Liver (tissue), 8 donors: ENCODE measurements at regions not wholly inside any gene's neighbourhood (a gene's known extent, or its start where the extent isn't known, plus 50 kb on each side); places are given as distances from the start of the nearest gene placed in this dataset.

Experiments used
- DNase-seq: peaks from one replicate; pipeline ENCODE4 v3.0.0-alpha.2; 2017; ENCODE audit warnings: low spot score
- H3K27ac ChIP-seq, 2 donors: one replicate each; pipeline ENCODE4 v1.7.0; 2013; ENCODE audit warnings: inconsistent platforms in 2 of 2, low read length in 2 of 2, control low read depth in 1 of 2, low read depth in 1 of 2, mild to moderate bottlenecking in 1 of 2
- H3K27me3 ChIP-seq, 4 donors: one replicate each; pipeline versions ENCODE4 v1.6.1 to v1.7.0; 2013; ENCODE audit warnings: low read length in 3 of 4, inconsistent platforms in 1 of 4, mild to moderate bottlenecking in 1 of 4, moderate library complexity in 1 of 4; ENCODE audit not compliant: control insufficient read depth in 4 of 4, insufficient read depth in 4 of 4
- H3K36me3 ChIP-seq, 4 donors: one replicate each; pipeline versions ENCODE4 v1.6.1 to v1.7.0; 2013; ENCODE audit warnings: low read length in 3 of 4, mild to moderate bottlenecking in 3 of 4, low read depth in 1 of 4, moderate library complexity in 1 of 4; ENCODE audit not compliant: control insufficient read depth in 4 of 4, insufficient read depth in 3 of 4
- H3K4me1 ChIP-seq, 4 donors: one replicate each; pipeline versions ENCODE4 v1.6.1 to v1.7.0; 2013; ENCODE audit warnings: low read length in 3 of 4, mild to moderate bottlenecking in 3 of 4, moderate library complexity in 1 of 4; ENCODE audit not compliant: control insufficient read depth in 4 of 4, insufficient read depth in 4 of 4
- H3K4me3 ChIP-seq, 3 donors: one replicate each; pipeline versions ENCODE4 v1.6.1 to v1.7.0; 2013; ENCODE audit warnings: low read length in 3 of 3, control low read depth in 1 of 3, low read depth in 1 of 3, mild to moderate bottlenecking in 1 of 3
- H3K9ac ChIP-seq, 2 donors: one replicate each; pipeline ENCODE4 v1.7.0; 2013; ENCODE audit warnings: low read length in 2 of 2, mild to moderate bottlenecking in 2 of 2, moderate library complexity in 2 of 2, control low read depth in 1 of 2, low read depth in 1 of 2
- H3K9me3 ChIP-seq, 4 donors: one replicate each; pipeline versions ENCODE4 v1.6.1 to v1.7.0; 2013; ENCODE audit warnings: low read length in 3 of 4; ENCODE audit not compliant: control insufficient read depth in 4 of 4
- EGR1 ChIP-seq, 2 donors: IDR thresholded peaks; 2 replicates each; pipeline ENCODE4 v1.6.1; 2016 to 2018; ENCODE audit warnings: antibody characterized with exemption in 2 of 2, low read depth in 2 of 2
- FOXA1 ChIP-seq: IDR thresholded peaks from 2 replicates; pipeline ENCODE4 v1.6.1; 2016; ENCODE audit warnings: antibody characterized with exemption
- FOXA2 ChIP-seq: IDR thresholded peaks from 2 replicates; pipeline ENCODE4 v1.6.1; 2016; ENCODE audit warnings: antibody characterized with exemption
- GABPA ChIP-seq, 2 donors: IDR thresholded peaks in 1 of 2; conservative IDR thresholded peaks in 1 of 2; 2 replicates each; pipeline ENCODE4 v1.6.1; 2016; ENCODE audit warnings: antibody characterized with exemption in 2 of 2, mild to moderate bottlenecking in 1 of 2, moderate library complexity in 1 of 2
- HNF4A ChIP-seq, 2 donors: conservative IDR thresholded peaks; 2 replicates each; pipeline ENCODE4 v1.6.1; 2016; ENCODE audit warnings: antibody characterized with exemption in 2 of 2, mild to moderate bottlenecking in 2 of 2
- HNF4G ChIP-seq: IDR thresholded peaks from 2 replicates; pipeline ENCODE4 v1.6.1; 2016; ENCODE audit warnings: antibody characterized with exemption
- JUND ChIP-seq, 2 donors: IDR thresholded peaks; 2 replicates each; pipeline ENCODE4 v1.6.1; 2016; ENCODE audit warnings: antibody characterized with exemption in 2 of 2
- NR2F2 ChIP-seq: IDR thresholded peaks from 2 replicates; pipeline ENCODE4 v1.6.1; 2016; ENCODE audit warnings: antibody characterized with exemption
- RAD21 ChIP-seq, 2 donors: IDR thresholded peaks; 2 replicates each; pipeline ENCODE4 v1.6.1; 2016; ENCODE audit warnings: antibody characterized with exemption in 2 of 2, mild to moderate bottlenecking in 2 of 2
- RXRA ChIP-seq, 2 donors: IDR thresholded peaks; 2 replicates each; pipeline ENCODE4 v1.6.1; 2017 to 2018; ENCODE audit warnings: antibody characterized with exemption in 2 of 2, mild to moderate bottlenecking in 1 of 2
- SP1 ChIP-seq: IDR thresholded peaks from 2 replicates; pipeline ENCODE4 v1.6.1; 2018; ENCODE audit warnings: antibody characterized with exemption, mild to moderate bottlenecking
- TAF1 ChIP-seq: conservative IDR thresholded peaks from 2 replicates; pipeline ENCODE4 v1.6.1; 2016; ENCODE audit warnings: antibody characterized with exemption, mild to moderate bottlenecking
- YY1 ChIP-seq: IDR thresholded peaks from 2 replicates; pipeline ENCODE4 v1.6.1; 2016; ENCODE audit warnings: antibody characterized with exemption, mild to moderate bottlenecking
- WGBS: extraction: QIAGEN DNeasy Blood & Tissue Kit; methylation state at CpG from one replicate; pipeline ENCODE4 v1.1.7; 2013; 5-methylcytosine and 5-hydroxymethylcytosine counted together
- TF ChIP-seq, protein P1 (sequence below): IDR thresholded peaks from 2 replicates; pipeline ENCODE4 v1.6.1; 2016; ENCODE audit warnings: antibody characterized with exemption
- TF ChIP-seq, protein P2 (sequence below): IDR thresholded peaks from 2 replicates; pipeline ENCODE4 v1.6.1; 2016; ENCODE audit warnings: antibody characterized with exemption
- TF ChIP-seq, protein P3 (sequence below): IDR thresholded peaks from 2 replicates; pipeline ENCODE4 v1.6.1; 2016; ENCODE audit warnings: antibody characterized with exemption, mild to moderate bottlenecking
- TF ChIP-seq, protein P4 (sequence below): IDR thresholded peaks from 2 replicates; pipeline ENCODE4 v1.6.1; 2016; ENCODE audit warnings: antibody characterized with exemption
- TF ChIP-seq, protein P5 (sequence below): fragments of 150-350 bp; IDR thresholded peaks from 2 replicates; pipeline ENCODE4 v1.5.1; 2017; ENCODE audit warnings: improper control_type of control experiment, low read depth, low read length; ENCODE audit not compliant: missing input control
- donor health status: healthy.
- donor health status: healthy.
- donor health status: healthy.
- donor health status: healthy.
- donor health status: healthy.

DNA sequence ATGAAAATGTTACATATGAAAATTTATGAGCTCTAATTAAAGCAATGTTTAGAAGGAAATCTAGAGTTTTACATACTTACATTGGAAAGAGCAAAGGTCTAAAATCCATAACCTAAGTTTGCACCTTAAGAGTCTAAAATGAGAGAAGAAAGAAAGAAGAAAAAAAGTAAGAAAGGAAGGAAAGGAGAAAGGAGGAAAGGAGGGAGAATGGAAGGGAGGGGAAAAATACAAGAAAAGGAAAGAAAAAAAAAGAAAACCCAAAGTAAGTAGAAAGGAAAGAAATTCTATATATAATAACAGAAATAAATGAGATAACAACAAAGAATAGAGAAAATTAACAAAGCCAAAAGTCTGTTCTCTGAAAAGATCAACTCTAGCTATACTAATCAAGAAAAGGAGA lies 122.6 kb downstream of the BCL2L11 start:
- Histone ChIP-seq H3K27ac (no peak overlapping the region), H3K9ac (no peak overlapping the region), H3K9me3 (no peaks in the 10 kb centered on the region), H3K36me3 (no peaks in the 10 kb centered on the region), H3K4me3 (no peak overlapping the region), H3K27me3 (no peaks in the 10 kb centered on the region), H3K4me1 (peaks cover 0 to 8% (median 3%) of the 10 kb centered on the region in 4 donors)
- DNase-seq, result no peak
- no peak for TF ChIP-seq JUND (IDR thresholded peaks at IDR 0.05)
- TF ChIP-seq, protein P1, sequence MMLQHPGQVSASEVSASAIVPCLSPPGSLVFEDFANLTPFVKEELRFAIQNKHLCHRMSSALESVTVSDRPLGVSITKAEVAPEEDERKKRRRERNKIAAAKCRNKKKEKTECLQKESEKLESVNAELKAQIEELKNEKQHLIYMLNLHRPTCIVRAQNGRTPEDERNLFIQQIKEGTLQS, result no peak
- TF ChIP-seq HNF4G, result no peak
- TF ChIP-seq GABPA (IDR thresholded peaks at IDR 0.05 in 1 of 2, conservative IDR thresholded peaks at IDR 0.05 in 1 of 2), result no peak
- TF ChIP-seq NR2F2, result no peak
- TF ChIP-seq HNF4A (conservative IDR thresholded peaks at IDR 0.05), result no peak
- TF ChIP-seq TAF1, result no peak
- TF ChIP-seq, protein P2, sequence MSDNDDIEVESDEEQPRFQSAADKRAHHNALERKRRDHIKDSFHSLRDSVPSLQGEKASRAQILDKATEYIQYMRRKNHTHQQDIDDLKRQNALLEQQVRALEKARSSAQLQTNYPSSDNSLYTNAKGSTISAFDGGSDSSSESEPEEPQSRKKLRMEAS, result no peak
- TF ChIP-seq, protein P3, sequence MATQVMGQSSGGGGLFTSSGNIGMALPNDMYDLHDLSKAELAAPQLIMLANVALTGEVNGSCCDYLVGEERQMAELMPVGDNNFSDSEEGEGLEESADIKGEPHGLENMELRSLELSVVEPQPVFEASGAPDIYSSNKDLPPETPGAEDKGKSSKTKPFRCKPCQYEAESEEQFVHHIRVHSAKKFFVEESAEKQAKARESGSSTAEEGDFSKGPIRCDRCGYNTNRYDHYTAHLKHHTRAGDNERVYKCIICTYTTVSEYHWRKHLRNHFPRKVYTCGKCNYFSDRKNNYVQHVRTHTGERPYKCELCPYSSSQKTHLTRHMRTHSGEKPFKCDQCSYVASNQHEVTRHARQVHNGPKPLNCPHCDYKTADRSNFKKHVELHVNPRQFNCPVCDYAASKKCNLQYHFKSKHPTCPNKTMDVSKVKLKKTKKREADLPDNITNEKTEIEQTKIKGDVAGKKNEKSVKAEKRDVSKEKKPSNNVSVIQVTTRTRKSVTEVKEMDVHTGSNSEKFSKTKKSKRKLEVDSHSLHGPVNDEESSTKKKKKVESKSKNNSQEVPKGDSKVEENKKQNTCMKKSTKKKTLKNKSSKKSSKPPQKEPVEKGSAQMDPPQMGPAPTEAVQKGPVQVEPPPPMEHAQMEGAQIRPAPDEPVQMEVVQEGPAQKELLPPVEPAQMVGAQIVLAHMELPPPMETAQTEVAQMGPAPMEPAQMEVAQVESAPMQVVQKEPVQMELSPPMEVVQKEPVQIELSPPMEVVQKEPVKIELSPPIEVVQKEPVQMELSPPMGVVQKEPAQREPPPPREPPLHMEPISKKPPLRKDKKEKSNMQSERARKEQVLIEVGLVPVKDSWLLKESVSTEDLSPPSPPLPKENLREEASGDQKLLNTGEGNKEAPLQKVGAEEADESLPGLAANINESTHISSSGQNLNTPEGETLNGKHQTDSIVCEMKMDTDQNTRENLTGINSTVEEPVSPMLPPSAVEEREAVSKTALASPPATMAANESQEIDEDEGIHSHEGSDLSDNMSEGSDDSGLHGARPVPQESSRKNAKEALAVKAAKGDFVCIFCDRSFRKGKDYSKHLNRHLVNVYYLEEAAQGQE, result no peak
- TF ChIP-seq, protein P4, sequence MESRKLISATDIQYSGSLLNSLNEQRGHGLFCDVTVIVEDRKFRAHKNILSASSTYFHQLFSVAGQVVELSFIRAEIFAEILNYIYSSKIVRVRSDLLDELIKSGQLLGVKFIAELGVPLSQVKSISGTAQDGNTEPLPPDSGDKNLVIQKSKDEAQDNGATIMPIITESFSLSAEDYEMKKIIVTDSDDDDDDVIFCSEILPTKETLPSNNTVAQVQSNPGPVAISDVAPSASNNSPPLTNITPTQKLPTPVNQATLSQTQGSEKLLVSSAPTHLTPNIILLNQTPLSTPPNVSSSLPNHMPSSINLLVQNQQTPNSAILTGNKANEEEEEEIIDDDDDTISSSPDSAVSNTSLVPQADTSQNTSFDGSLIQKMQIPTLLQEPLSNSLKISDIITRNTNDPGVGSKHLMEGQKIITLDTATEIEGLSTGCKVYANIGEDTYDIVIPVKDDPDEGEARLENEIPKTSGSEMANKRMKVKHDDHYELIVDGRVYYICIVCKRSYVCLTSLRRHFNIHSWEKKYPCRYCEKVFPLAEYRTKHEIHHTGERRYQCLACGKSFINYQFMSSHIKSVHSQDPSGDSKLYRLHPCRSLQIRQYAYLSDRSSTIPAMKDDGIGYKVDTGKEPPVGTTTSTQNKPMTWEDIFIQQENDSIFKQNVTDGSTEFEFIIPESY, result no peak
- no peak for TF ChIP-seq SP1
- TF ChIP-seq EGR1 (IDR thresholded peaks at IDR 0.05; ENCODE audit: low read depth in 2 of 2), result no peak
- TF ChIP-seq YY1, result no peak
- no peak for TF ChIP-seq FOXA1
- TF ChIP-seq, protein P5, sequence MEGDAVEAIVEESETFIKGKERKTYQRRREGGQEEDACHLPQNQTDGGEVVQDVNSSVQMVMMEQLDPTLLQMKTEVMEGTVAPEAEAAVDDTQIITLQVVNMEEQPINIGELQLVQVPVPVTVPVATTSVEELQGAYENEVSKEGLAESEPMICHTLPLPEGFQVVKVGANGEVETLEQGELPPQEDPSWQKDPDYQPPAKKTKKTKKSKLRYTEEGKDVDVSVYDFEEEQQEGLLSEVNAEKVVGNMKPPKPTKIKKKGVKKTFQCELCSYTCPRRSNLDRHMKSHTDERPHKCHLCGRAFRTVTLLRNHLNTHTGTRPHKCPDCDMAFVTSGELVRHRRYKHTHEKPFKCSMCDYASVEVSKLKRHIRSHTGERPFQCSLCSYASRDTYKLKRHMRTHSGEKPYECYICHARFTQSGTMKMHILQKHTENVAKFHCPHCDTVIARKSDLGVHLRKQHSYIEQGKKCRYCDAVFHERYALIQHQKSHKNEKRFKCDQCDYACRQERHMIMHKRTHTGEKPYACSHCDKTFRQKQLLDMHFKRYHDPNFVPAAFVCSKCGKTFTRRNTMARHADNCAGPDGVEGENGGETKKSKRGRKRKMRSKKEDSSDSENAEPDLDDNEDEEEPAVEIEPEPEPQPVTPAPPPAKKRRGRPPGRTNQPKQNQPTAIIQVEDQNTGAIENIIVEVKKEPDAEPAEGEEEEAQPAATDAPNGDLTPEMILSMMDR, result no peak

DNA sequence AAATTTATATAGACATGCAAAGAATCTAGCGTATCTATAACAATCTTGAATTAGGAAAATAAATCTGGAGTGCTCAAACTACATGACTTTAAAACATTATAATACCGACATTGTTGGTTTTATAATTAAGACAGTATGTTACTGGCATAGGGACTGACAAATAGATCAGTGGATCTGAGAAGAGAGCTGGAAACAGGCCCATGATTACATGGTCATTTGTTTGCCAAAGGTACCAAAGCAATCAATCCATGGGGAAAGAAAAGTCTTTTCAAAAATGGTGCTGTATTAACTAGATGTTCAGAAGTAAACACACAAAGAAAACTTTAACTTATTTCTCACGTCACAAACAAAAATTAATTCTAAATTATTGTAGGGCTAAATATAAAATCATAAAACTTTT lies 124.2 kb downstream of the BCL2L11 start:
- Histone ChIP-seq H3K9ac (no peak overlapping the region), H3K36me3 (no peaks in the 10 kb centered on the region), H3K27me3 (no peaks in the 10 kb centered on the region), H3K4me1 (peaks cover 0 to 8% (median 3%) of the 10 kb centered on the region in 4 donors), H3K27ac (no peak overlapping the region), H3K4me3 (no peak overlapping the region), H3K9me3 (no peaks in the 10 kb centered on the region)
- WGBS, result 47% methylated on average over 3 of the region's 3 CpGs
- TF ChIP-seq TAF1 (no peak), JUND (IDR thresholded peaks at IDR 0.05) (no peak), HNF4G (no peak), FOXA2 (no peak), RAD21 (IDR thresholded peaks at IDR 0.05) (peak; percentile 21 to 55), SP1 (no peak), GABPA (IDR thresholded peaks at IDR 0.05 in 1 of 2, conservative IDR thresholded peaks at IDR 0.05 in 1 of 2) (no peak), RXRA (IDR thresholded peaks at IDR 0.05) (no peak), YY1 (peak; percentile 36)
- TF ChIP-seq, protein P5, result no peak
- TF ChIP-seq, protein P4, result no peak
- DNase-seq, result no peak
